ENCODE measurements at regions not wholly inside any gene's neighbourhood (a gene's known extent, or its start where the extent isn't known, plus 50 kb on each side); places are given as distances from the start of the nearest gene placed in this dataset.

GRCh38 chr2:48207201-48207641 lies 107.3 kb upstream of the FOXN2 start:
- no peaks in the 10 kb centered on the region for H3K36me3 ChIP-seq (ENCODE audit: insufficient read depth, low read length)
- TF ChIP-seq EZH2 (IDR thresholded peaks at IDR 0.05), result no peak
- no peak for TF ChIP-seq FOXP2 (optimal IDR thresholded peaks at IDR 0.05; ENCODE audit: control extremely low read depth, extremely low read length, insufficient read depth)
- no peak for DNase-seq (ENCODE audit: low read depth, low spot score)
- no peak overlapping the region for H3K9ac ChIP-seq (ENCODE audit: insufficient read length)
- H3K27ac ChIP-seq, result no peak overlapping the region
- H3K4me3 ChIP-seq, result no peak overlapping the region
- no peaks in the 10 kb centered on the region for H3K9me3 ChIP-seq (ENCODE audit: low read depth, low read length)

- TF ChIP-seq POLR2AphosphoS5 (IDR thresholded peaks at IDR 0.05; ENCODE audit: borderline replicate concordance, low read depth, low read length), result no peak
- no peak for TF ChIP-seq EZH2 (IDR thresholded peaks at IDR 0.05)
- no peak for TF ChIP-seq FOXP2 (optimal IDR thresholded peaks at IDR 0.05; ENCODE audit: control extremely low read depth, extremely low read length, insufficient read depth)
- no peak overlapping the region for H3K4me3 ChIP-seq
Measured at GRCh38 chr2:48207851-48208250, 106.6 kb upstream of the FOXN2 start.

GRCh38 chr2:48209214-48209885 lies 105.1 kb upstream of the FOXN2 start:
- Histone ChIP-seq H3K9ac (ENCODE audit: insufficient read length) (no peak overlapping the region), H3K9me3 (ENCODE audit: low read depth, low read length) (no peaks in the 10 kb centered on the region), H3K27ac (no peak overlapping the region), H3K4me3 (no peak overlapping the region), H3K36me3 (ENCODE audit: insufficient read depth, low read length) (no peaks in the 10 kb centered on the region)
- no peak for DNase-seq (ENCODE audit: low read depth, low spot score)
- TF ChIP-seq POLR2AphosphoS5 (IDR thresholded peaks at IDR 0.05; ENCODE audit: borderline replicate concordance, low read depth, low read length) (no peak), FOXP2 (optimal IDR thresholded peaks at IDR 0.05; ENCODE audit: control extremely low read depth, extremely low read length, insufficient read depth) (no peak), EZH2 (IDR thresholded peaks at IDR 0.05) (no peak)

More at GRCh38 chr2:48207851-48208250, 106.6 kb upstream of the FOXN2 start:
- Histone ChIP-seq H3K27ac (no peak overlapping the region), H3K9ac (ENCODE audit: insufficient read length) (no peak overlapping the region), H3K9me3 (ENCODE audit: low read depth, low read length) (no peaks in the 10 kb centered on the region), H3K36me3 (ENCODE audit: insufficient read depth, low read length) (no peaks in the 10 kb centered on the region)
- no peak for DNase-seq (ENCODE audit: low read depth, low spot score)

- H3K9ac ChIP-seq (ENCODE audit: insufficient read length), result no peak overlapping the region
Measured at GRCh38 chr2:48210189-48210588, 104.3 kb upstream of the FOXN2 start.

GRCh38 chr2:48213646-48214045 lies 100.8 kb upstream of the FOXN2 start:
- TF ChIP-seq POLR2AphosphoS5 (IDR thresholded peaks at IDR 0.05; ENCODE audit: borderline replicate concordance, low read depth, low read length) (no peak), FOXP2 (optimal IDR thresholded peaks at IDR 0.05; ENCODE audit: control extremely low read depth, extremely low read length, insufficient read depth) (no peak), EZH2 (IDR thresholded peaks at IDR 0.05) (no peak)
- Histone ChIP-seq H3K27ac (no peak overlapping the region), H3K36me3 (ENCODE audit: insufficient read depth, low read length) (no peaks in the 10 kb centered on the region), H3K4me3 (no peak overlapping the region), H3K9me3 (ENCODE audit: low read depth, low read length) (no peaks in the 10 kb centered on the region), H3K9ac (ENCODE audit: insufficient read length) (no peak overlapping the region)
- no peak for DNase-seq (ENCODE audit: low read depth, low spot score)

More at GRCh38 chr2:48210189-48210588, 104.3 kb upstream of the FOXN2 start:
- H3K36me3 ChIP-seq (ENCODE audit: insufficient read depth, low read length), result no peaks in the 10 kb centered on the region
- H3K4me3 ChIP-seq, result no peak overlapping the region
- no peak overlapping the region for H3K27ac ChIP-seq
- no peak for DNase-seq (ENCODE audit: low read depth, low spot score)
- no peak for TF ChIP-seq EZH2 (IDR thresholded peaks at IDR 0.05)
- no peak for TF ChIP-seq FOXP2 (optimal IDR thresholded peaks at IDR 0.05; ENCODE audit: control extremely low read depth, extremely low read length, insufficient read depth)
- no peak for TF ChIP-seq POLR2AphosphoS5 (IDR thresholded peaks at IDR 0.05; ENCODE audit: borderline replicate concordance, low read depth, low read length)
- no peaks in the 10 kb centered on the region for H3K9me3 ChIP-seq (ENCODE audit: low read depth, low read length)

- TF ChIP-seq FOXP2 (optimal IDR thresholded peaks at IDR 0.05; ENCODE audit: control extremely low read depth, extremely low read length, insufficient read depth), result no peak
- TF ChIP-seq EZH2 (IDR thresholded peaks at IDR 0.05), result no peak
- TF ChIP-seq POLR2AphosphoS5 (IDR thresholded peaks at IDR 0.05; ENCODE audit: borderline replicate concordance, low read depth, low read length), result no peak
- no peak overlapping the region for H3K27ac ChIP-seq
- DNase-seq (ENCODE audit: low read depth, low spot score), result no peak
- no peak overlapping the region for H3K9ac ChIP-seq (ENCODE audit: insufficient read length)
- H3K9me3 ChIP-seq (ENCODE audit: low read depth, low read length), result no peaks in the 10 kb centered on the region
- H3K36me3 ChIP-seq (ENCODE audit: insufficient read depth, low read length), result no peaks in the 10 kb centered on the region
- no peak overlapping the region for H3K4me3 ChIP-seq
Measured at GRCh38 chr2:48218169-48218568, 96.3 kb upstream of the FOXN2 start.

GRCh38 chr2:48219234-48219554 lies 95.3 kb upstream of the FOXN2 start:
- no peak for DNase-seq (ENCODE audit: low read depth, low spot score)
- TF ChIP-seq FOXP2 (optimal IDR thresholded peaks at IDR 0.05; ENCODE audit: control extremely low read depth, extremely low read length, insufficient read depth) (no peak), EZH2 (IDR thresholded peaks at IDR 0.05) (no peak), POLR2AphosphoS5 (IDR thresholded peaks at IDR 0.05; ENCODE audit: borderline replicate concordance, low read depth, low read length) (no peak)
- Histone ChIP-seq H3K36me3 (ENCODE audit: insufficient read depth, low read length) (no peaks in the 10 kb centered on the region), H3K9ac (ENCODE audit: insufficient read length) (no peak overlapping the region), H3K4me3 (no peak overlapping the region), H3K9me3 (ENCODE audit: low read depth, low read length) (no peaks in the 10 kb centered on the region), H3K27ac (no peak overlapping the region)

GRCh38 chr2:48219555-48220436 lies 94.7 kb upstream of the FOXN2 start:
- no peak overlapping the region for H3K4me3 ChIP-seq
- no peak overlapping the region for H3K27ac ChIP-seq
- no peaks in the 10 kb centered on the region for H3K9me3 ChIP-seq (ENCODE audit: low read depth, low read length)
- DNase-seq (ENCODE audit: low read depth, low spot score), result no peak
- H3K36me3 ChIP-seq (ENCODE audit: insufficient read depth, low read length), result no peaks in the 10 kb centered on the region
- H3K9ac ChIP-seq (ENCODE audit: insufficient read length), result no peak overlapping the region
- TF ChIP-seq POLR2AphosphoS5 (IDR thresholded peaks at IDR 0.05; ENCODE audit: borderline replicate concordance, low read depth, low read length), result no peak
- TF ChIP-seq FOXP2 (optimal IDR thresholded peaks at IDR 0.05; ENCODE audit: control extremely low read depth, extremely low read length, insufficient read depth), result no peak
- TF ChIP-seq EZH2 (IDR thresholded peaks at IDR 0.05), result no peak

Measured in SK-N-MC (cell line).